ENCODE measurements at regions not wholly inside any gene's neighbourhood (a gene's known extent, or its start where the extent isn't known, plus 50 kb on each side); places are given as distances from the start of the nearest gene placed in this dataset.

DNA sequence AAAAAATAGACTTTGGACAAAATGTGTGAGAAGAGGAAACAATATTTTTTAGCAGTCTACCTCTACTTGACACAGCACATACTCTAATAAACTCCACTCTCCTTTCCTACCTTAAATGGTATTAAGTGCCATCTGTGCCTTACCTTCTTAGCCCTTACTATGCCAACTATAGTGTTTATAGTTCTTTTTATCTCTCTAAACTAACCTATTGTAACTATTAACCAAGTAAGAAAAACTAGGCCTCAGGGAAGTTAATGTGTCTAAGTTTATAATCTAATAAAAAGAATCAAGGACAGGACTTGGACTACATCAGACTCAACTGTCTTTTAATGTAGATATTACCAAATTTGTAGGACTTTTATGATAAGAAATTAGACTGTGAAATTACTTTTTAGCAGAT lies 251.7 kb upstream of the ROBO2 start:
- no peaks in the 10 kb centered on the region for H3K36me3 ChIP-seq (ENCODE audit: control insufficient read depth, insufficient read depth, low read length)
- H3K9me3 ChIP-seq (ENCODE audit: control insufficient read depth, insufficient read depth, low read length): no peaks in the 10 kb centered on the region
- no peak for DNase-seq (ENCODE audit: low read depth, low spot score)
- no peak overlapping the region for H3K27ac ChIP-seq (ENCODE audit: low read length)
- H3K27me3 ChIP-seq (ENCODE audit: control insufficient read depth, insufficient read depth, low read length): no peaks in the 10 kb centered on the region
- H3K4me1 ChIP-seq (ENCODE audit: control insufficient read depth, insufficient read depth, low read length): no peaks in the 10 kb centered on the region; the same call in 1 of the 2 replicates
- H3K4me3 ChIP-seq (ENCODE audit: low read length): no peak overlapping the region

DNA sequence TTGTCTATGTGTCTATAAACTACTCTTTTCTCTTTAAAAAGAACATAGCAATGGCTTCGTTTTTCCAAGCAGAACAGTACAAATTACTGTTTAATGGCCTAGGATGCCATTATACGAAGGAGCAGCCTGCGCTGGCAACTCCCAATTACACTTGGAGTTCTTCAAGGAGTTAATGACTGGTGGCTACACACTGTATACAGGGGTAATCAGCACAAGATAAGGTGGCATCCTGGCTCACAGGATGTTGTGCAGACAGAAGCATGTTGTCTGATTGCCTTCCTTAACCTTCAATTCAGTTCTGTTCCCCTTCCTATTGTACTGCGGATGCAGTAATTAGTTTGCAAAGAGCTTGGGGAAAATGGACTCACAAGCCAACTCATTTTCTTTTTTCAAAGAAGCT lies 250.7 kb upstream of the ROBO2 start:
- Histone ChIP-seq H3K9me3 (ENCODE audit: control insufficient read depth, insufficient read depth, low read length) (no peaks in the 10 kb centered on the region), H3K27me3 (ENCODE audit: control insufficient read depth, insufficient read depth, low read length) (no peaks in the 10 kb centered on the region), H3K36me3 (ENCODE audit: control insufficient read depth, insufficient read depth, low read length) (no peaks in the 10 kb centered on the region), H3K27ac (ENCODE audit: low read length) (no peak overlapping the region), H3K4me1 (ENCODE audit: control insufficient read depth, insufficient read depth, low read length) (no peaks in the 10 kb centered on the region; the same call in 1 of the 2 replicates), H3K4me3 (ENCODE audit: low read length) (no peak overlapping the region)
- no CpG with 5 or more reads among the region's 4 CpGs for WGBS (ENCODE audit: insufficient coverage, insufficient read length)
- DNase-seq (ENCODE audit: low read depth, low spot score): no peak

DNA sequence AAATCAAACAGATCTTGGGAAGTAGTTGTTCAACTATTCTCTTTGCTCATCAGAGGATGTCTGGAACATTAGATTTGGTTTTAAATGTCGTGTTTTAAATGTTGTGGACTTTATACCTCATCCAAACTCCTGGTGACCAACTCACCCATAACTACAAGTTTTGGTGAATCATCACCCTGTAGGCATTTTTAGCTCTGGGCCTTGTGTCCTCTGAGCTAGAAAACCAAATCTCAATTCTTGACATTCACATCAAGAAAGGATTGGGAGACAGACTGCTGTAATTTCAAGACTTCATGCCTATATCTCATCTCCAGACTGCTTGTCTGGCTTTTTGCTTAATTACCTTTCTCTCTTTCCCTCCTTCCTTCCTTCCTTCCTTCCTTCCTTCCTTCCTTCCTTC lies 228.5 kb upstream of the ROBO2 start:
- H3K27me3 ChIP-seq (ENCODE audit: control insufficient read depth, insufficient read depth, low read length): no peaks in the 10 kb centered on the region
- H3K4me1 ChIP-seq (ENCODE audit: control insufficient read depth, insufficient read depth, low read length): no peaks in the 10 kb centered on the region
- H3K36me3 ChIP-seq (ENCODE audit: control insufficient read depth, insufficient read depth, low read length): no peaks in the 10 kb centered on the region
- H3K27ac ChIP-seq (ENCODE audit: low read length): no peak overlapping the region
- no CpG with 5 or more reads among the region's 1 CpG for WGBS (ENCODE audit: insufficient coverage, insufficient read length)
- no peaks in the 10 kb centered on the region for H3K9me3 ChIP-seq (ENCODE audit: control insufficient read depth, insufficient read depth, low read length)
- no peak overlapping the region for H3K4me3 ChIP-seq (ENCODE audit: low read length)
- no peak for DNase-seq (ENCODE audit: low read depth, low spot score)

DNA sequence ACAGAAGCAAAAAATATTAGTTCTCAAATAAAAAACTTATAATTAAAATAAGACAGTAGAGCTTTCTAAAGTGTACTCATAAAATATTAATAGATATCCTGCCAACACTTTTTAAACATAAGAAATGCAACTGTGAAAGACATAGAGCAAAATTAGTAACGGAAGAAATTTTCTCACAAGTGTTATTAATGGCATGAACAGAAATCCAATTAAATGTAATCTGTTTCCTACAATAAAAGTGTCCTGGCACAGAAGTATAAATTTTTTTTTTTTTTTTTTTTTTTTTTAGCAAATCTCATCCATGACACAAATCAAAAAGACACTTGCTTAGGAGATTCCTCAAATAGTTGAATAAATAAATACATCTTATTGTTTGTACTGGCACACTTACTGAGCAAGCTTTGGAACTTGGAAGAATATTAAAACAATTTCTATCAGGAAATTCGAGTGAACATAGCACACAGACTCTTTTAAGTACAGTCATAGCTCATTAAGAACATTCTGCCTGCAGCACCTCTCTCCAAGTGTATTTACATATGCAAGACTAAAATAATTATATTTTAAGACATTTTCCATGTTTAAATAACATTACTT lies 227.2 kb upstream of the ROBO2 start:
- Histone ChIP-seq H3K4me3 (ENCODE audit: low read length) (no peak overlapping the region), H3K36me3 (ENCODE audit: control insufficient read depth, insufficient read depth, low read length) (no peaks in the 10 kb centered on the region), H3K9me3 (ENCODE audit: control insufficient read depth, insufficient read depth, low read length) (no peaks in the 10 kb centered on the region), H3K27me3 (ENCODE audit: control insufficient read depth, insufficient read depth, low read length) (no peaks in the 10 kb centered on the region), H3K27ac (ENCODE audit: low read length) (no peak overlapping the region), H3K4me1 (ENCODE audit: control insufficient read depth, insufficient read depth, low read length) (no peaks in the 10 kb centered on the region)
- DNase-seq (ENCODE audit: low read depth, low spot score): no peak
- WGBS (ENCODE audit: insufficient coverage, insufficient read length): no CpG with 5 or more reads among the region's 2 CpGs

DNA sequence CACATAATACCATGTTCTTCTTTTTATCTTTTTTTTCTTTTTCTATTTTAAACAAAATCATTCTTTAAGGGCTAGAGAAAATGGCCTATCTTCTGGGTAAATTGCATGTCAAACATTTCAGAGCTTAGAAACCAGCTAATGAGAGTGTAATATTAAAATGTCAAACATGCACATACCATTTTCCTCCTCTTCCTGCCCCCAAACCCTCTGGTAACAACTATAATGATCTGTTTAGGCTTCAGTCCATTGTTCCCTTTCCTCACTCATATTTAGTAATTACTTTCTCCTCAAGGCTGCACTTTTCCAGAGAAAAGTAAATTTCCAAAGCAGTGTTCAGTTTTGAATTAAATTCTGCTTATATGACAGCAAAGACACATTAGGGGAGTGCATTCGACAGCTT lies 224.3 kb upstream of the ROBO2 start:
- no peaks in the 10 kb centered on the region for H3K36me3 ChIP-seq (ENCODE audit: control insufficient read depth, insufficient read depth, low read length)
- H3K9me3 ChIP-seq (ENCODE audit: control insufficient read depth, insufficient read depth, low read length): no peaks in the 10 kb centered on the region
- H3K27ac ChIP-seq (ENCODE audit: low read length): no peak overlapping the region
- no peak for DNase-seq (ENCODE audit: low read depth, low spot score)
- H3K27me3 ChIP-seq (ENCODE audit: control insufficient read depth, insufficient read depth, low read length): no peaks in the 10 kb centered on the region
- no peaks in the 10 kb centered on the region for H3K4me1 ChIP-seq (ENCODE audit: control insufficient read depth, insufficient read depth, low read length)
- no peak overlapping the region for H3K4me3 ChIP-seq (ENCODE audit: low read length)
- WGBS (ENCODE audit: insufficient coverage, insufficient read length): no CpG with 5 or more reads among the region's 1 CpG

DNA sequence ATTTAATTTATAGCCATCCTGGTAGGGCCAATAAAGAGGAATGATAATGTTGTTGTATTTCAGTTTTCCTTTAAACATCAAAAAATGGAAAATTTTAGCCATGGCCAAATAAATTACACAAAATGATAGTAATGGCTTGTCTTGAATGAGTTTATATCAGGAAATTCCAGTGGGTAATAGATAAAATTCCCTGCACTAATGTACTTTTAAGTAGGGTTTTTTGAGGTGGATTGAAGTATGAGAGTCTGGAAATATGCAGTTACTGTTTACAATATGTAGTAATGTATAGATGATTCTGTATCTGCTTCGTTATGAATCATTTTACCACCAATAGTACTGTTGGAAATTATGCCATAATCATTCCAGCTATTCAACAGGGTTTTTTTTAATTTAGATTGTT lies 219.4 kb upstream of the ROBO2 start:
- Histone ChIP-seq H3K4me1 (ENCODE audit: control insufficient read depth, insufficient read depth, low read length) (no peaks in the 10 kb centered on the region), H3K36me3 (ENCODE audit: control insufficient read depth, insufficient read depth, low read length) (no peaks in the 10 kb centered on the region), H3K27me3 (ENCODE audit: control insufficient read depth, insufficient read depth, low read length) (no peaks in the 10 kb centered on the region), H3K27ac (ENCODE audit: low read length) (no peak overlapping the region), H3K9me3 (ENCODE audit: control insufficient read depth, insufficient read depth, low read length) (no peaks in the 10 kb centered on the region), H3K4me3 (ENCODE audit: low read length) (no peak overlapping the region)
- WGBS (ENCODE audit: insufficient coverage, insufficient read length): no CpG with 5 or more reads among the region's 1 CpG
- no peak for DNase-seq (ENCODE audit: low read depth, low spot score)

DNA sequence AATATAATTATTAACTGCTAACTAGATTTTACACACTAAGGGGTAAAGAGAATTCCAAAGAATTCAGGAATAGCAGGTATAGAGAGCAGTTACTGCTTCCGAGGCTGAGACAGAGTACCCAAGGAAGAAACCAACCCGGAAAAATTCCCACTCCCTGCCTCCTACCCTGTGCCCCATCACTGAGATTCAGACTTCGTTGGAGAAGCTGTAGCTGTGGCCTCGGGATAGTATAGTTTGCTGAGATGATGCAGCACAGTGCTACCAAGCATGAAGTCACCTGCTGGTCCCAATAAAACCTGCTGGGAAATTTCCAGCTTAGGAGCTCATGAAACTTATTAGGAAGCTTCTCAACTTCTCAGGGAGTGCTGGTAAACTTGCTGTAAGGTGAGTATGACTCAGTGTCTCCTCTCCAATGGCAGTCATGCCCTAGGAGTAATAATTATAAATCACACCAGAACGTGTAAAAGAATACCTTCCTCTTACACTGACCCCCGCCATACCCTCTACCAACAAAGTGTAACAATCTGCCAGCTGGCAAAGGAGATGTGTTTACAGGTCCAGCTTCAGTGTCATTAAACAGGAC lies 215.2 kb upstream of the ROBO2 start:
- no peaks in the 10 kb centered on the region for H3K9me3 ChIP-seq (ENCODE audit: control insufficient read depth, insufficient read depth, low read length)
- H3K36me3 ChIP-seq (ENCODE audit: control insufficient read depth, insufficient read depth, low read length): no peaks in the 10 kb centered on the region
- WGBS (ENCODE audit: insufficient coverage, insufficient read length): no CpG with 5 or more reads among the region's 6 CpGs
- H3K27me3 ChIP-seq (ENCODE audit: control insufficient read depth, insufficient read depth, low read length): no peaks in the 10 kb centered on the region
- H3K4me1 ChIP-seq (ENCODE audit: control insufficient read depth, insufficient read depth, low read length): no peaks in the 10 kb centered on the region
- DNase-seq (ENCODE audit: low read depth, low spot score): no peak
- H3K27ac ChIP-seq (ENCODE audit: low read length): no peak overlapping the region
- no peak overlapping the region for H3K4me3 ChIP-seq (ENCODE audit: low read length)

DNA sequence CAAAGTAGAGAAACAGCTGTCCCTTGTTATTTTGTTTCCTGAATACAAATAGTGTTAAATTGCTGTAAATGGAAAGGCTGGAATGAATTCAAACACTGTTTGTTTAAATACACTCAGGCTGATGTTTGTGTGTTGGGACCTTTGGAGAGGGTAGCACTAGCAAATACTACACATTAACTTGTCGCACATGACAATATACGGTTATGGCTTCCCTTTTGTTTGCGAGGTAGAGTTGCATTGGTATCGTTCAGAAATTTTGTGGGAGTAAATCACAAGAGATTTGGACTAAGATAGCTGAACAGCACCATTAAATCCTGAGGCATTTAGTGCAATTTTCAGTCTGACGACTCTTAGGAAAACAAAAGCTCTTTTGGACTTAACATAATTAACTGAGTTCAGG lies 213.0 kb upstream of the ROBO2 start:
- no peaks in the 10 kb centered on the region for H3K4me1 ChIP-seq (ENCODE audit: control insufficient read depth, insufficient read depth, low read length)
- no peak for DNase-seq (ENCODE audit: low read depth, low spot score)
- no peaks in the 10 kb centered on the region for H3K36me3 ChIP-seq (ENCODE audit: control insufficient read depth, insufficient read depth, low read length)
- WGBS (ENCODE audit: insufficient coverage, insufficient read length): no CpG with 5 or more reads among the region's 5 CpGs
- no peak overlapping the region for H3K4me3 ChIP-seq (ENCODE audit: low read length)
- no peaks in the 10 kb centered on the region for H3K27me3 ChIP-seq (ENCODE audit: control insufficient read depth, insufficient read depth, low read length)
- no peak overlapping the region for H3K27ac ChIP-seq (ENCODE audit: low read length)
- no peaks in the 10 kb centered on the region for H3K9me3 ChIP-seq (ENCODE audit: control insufficient read depth, insufficient read depth, low read length)

DNA sequence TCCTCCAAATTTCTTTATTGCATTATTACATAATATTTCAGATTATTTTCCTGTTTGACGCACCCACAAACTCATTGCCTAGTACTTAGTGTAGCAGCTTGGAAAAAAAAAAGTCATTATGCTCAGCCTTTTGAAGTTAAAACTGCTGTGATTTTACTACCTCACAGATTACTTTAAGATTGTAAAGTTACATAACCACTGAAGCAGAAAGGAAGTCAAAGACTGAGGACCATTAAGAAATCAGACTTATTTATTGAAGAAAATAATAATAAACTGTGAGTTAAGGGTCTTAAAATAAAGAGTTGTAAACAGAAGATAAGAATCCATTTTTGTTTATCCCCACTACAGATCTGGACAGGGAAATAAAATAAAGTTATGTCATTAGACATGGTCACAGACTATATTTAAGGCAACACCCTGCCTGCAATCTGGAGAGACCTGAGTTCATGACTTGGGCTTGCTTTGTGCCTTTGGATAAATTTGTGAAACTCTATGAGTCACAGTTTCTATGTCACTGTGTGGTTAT lies 212.1 kb upstream of the ROBO2 start:
- Histone ChIP-seq H3K9me3 (ENCODE audit: control insufficient read depth, insufficient read depth, low read length) (no peaks in the 10 kb centered on the region), H3K27me3 (ENCODE audit: control insufficient read depth, insufficient read depth, low read length) (no peaks in the 10 kb centered on the region), H3K36me3 (ENCODE audit: control insufficient read depth, insufficient read depth, low read length) (no peaks in the 10 kb centered on the region), H3K4me3 (ENCODE audit: low read length) (no peak overlapping the region), H3K4me1 (ENCODE audit: control insufficient read depth, insufficient read depth, low read length) (no peaks in the 10 kb centered on the region), H3K27ac (ENCODE audit: low read length) (no peak overlapping the region)
- no peak for DNase-seq (ENCODE audit: low read depth, low spot score)
- WGBS (ENCODE audit: insufficient coverage, insufficient read length): no CpG with 5 or more reads among the region's 1 CpG

DNA sequence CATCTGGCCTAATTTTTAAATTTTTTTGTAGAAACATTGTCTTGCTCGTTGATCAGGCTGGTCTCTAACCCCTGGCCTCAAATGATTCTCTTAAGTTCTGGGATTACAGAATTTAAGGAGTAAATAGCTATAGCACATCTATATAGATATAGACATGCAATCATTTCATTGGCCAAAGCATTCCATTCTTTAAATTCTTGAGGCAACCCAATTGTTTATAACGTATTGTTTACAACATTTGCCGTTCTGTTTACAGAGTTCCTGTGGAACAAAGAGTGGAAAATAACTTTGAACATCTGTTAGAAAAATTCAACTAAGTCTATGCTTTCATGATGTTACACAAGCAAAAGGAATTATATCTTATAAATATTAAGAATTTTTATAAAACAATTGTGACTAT lies 205.2 kb upstream of the ROBO2 start:
- DNase-seq (ENCODE audit: low read depth, low spot score): no peak
- WGBS (ENCODE audit: insufficient coverage, insufficient read length): no CpG with 5 or more reads among the region's 3 CpGs

DNA sequence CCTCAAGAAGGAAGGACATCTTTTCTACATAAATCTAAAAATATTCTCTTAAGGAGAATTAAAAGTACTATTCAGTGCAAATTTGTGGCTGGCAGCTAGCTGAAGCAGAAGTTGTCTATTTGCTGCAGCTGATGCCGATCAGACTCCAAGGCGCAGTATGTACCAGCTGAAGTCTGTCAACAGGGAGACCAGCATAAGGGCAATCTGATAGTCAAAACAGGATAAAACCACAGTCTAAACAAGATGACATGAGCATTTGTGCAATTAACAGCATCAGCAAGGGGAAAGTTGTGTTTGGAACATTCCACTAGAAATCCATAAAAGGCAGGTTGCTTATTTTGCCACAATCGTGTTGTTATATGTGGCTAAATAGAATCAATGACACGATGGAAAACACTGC lies 198.2 kb upstream of the ROBO2 start:
- Histone ChIP-seq H3K36me3 (ENCODE audit: control insufficient read depth, insufficient read depth, low read length) (no peaks in the 10 kb centered on the region), H3K9me3 (ENCODE audit: control insufficient read depth, insufficient read depth, low read length) (no peaks in the 10 kb centered on the region), H3K4me3 (ENCODE audit: low read length) (no peak overlapping the region), H3K4me1 (ENCODE audit: control insufficient read depth, insufficient read depth, low read length) (no peaks in the 10 kb centered on the region), H3K27ac (ENCODE audit: low read length) (no peak overlapping the region), H3K27me3 (ENCODE audit: control insufficient read depth, insufficient read depth, low read length) (no peaks in the 10 kb centered on the region)
- no CpG with 5 or more reads among the region's 4 CpGs for WGBS (ENCODE audit: insufficient coverage, insufficient read length)
- DNase-seq (ENCODE audit: low read depth, low spot score): no peak

More for the DNA sequence above, 205.2 kb upstream of the ROBO2 start:
- H3K4me1 ChIP-seq (ENCODE audit: control insufficient read depth, insufficient read depth, low read length): no peaks in the 10 kb centered on the region
- no peaks in the 10 kb centered on the region for H3K36me3 ChIP-seq (ENCODE audit: control insufficient read depth, insufficient read depth, low read length)
- no peak overlapping the region for H3K27ac ChIP-seq (ENCODE audit: low read length)
- H3K9me3 ChIP-seq (ENCODE audit: control insufficient read depth, insufficient read depth, low read length): no peaks in the 10 kb centered on the region
- H3K4me3 ChIP-seq (ENCODE audit: low read length): no peak overlapping the region
- H3K27me3 ChIP-seq (ENCODE audit: control insufficient read depth, insufficient read depth, low read length): no peaks in the 10 kb centered on the region
